Renal pelvis (tissue), 1 donor: ENCODE measurements at regions not wholly inside any gene's neighbourhood (a gene's known extent, or its start where the extent isn't known, plus 50 kb on each side); places are given as distances from the start of the nearest gene placed in this dataset.

Experiments
- DNase-seq: peaks from one replicate; pipeline ENCODE4 v3.0.0-alpha.2; 2013

DNA sequence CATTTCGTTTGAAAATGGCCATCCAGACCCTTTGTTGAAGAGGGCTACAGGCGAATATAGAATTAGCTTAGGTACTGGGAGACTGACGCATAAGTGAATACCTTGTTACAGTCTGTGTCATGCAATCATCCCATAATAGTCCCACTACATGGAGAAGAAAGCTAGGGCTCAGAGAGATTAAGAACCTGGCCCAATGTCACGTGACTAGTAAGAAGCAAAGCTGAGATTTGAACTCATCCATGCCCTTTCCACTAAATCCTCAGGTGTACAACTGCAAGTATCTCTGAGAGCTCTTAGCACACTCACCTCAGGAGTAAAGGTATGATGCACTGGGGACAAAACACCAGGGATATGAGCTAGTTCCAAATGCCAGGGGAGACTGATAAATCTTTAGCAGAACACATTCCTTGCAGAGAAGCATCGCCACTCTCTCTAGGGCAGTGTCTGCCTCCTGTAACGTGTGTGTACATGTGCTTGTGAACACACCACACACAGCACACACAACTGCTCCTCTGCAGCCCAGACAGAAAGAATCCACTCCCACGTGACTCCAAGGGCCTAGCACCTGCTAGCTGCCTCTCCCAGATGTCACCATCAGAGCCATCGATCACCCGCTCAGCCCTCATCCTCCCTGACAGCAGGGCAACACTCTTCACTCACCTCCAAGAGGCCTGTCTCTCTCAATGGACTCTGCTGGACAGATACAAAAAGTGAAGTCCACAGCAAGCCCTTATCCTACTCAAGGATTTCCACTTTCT, 402.8 kb downstream of the NXPE2 start:
- DNase-seq, result no peak

GRCh38 chr11:115081972-115082371, 403.6 kb downstream of the NXPE2 start:
- DNase-seq, result no peak

- DNase-seq, result no peak
Measured at GRCh38 chr11:115083144-115083806, 404.9 kb downstream of the NXPE2 start.

DNA sequence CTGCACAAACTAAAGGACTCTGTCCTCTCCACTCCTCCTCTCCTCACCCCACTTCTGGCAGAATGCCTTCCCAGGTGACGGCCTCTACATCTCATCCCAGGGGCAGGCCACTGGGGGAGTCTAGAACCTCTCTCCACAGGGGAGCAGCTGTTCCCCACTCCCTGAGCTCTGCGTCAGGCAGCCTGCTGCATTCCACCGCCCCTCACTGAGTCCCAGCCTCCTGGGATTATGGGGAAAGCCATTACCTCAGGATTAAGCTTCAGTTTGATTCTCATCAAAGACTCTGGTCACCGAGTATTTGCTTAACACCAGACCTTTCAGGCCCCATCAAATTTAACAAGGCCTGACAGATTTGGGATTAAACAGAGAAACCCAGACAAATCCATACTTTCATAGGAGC, 405.9 kb downstream of the NXPE2 start:
- no peak for DNase-seq

- DNase-seq, result no peak
Measured at GRCh38 chr11:115085461-115086210, 407.3 kb downstream of the NXPE2 start.

DNA sequence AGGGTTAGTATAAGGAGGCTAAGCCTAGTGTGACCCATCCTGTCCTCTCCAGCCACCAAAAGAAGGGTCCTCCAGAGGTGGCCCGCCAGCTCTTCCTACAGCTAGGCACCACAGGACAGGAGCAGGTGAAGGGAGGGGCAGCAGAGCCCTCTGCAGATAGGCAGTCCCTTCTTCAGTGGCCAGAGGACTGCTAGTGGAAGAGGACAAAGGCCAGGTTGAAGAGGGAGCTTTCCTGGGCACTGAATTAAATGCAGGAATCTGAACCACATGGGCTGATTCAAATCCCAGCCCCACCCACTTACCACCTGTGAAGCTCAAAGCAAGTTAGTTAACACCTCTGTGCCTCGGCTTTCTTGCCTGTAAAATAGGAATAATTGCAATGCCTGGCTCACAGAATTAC, 409.5 kb downstream of the NXPE2 start:
- no peak for DNase-seq

DNA sequence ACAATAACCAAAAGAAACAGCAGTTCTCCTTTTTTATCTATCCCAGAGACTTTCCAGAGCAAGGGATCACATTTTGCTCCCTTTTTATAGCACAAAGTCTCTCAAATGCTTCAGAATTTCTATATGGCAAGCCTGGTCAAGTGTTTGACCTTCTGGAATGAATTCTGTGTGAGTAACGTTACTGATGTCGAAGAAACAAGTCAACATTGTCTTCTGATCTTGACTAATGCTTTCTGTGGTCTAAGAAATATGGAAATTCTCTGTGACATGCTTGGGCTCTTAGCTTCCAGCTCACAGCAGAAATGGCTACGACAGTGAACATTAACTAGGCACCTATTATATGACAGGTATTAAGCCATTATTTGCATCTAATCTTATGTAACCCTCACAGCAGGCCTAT, 411.7 kb downstream of the CADM1 start:
- DNase-seq, result no peak

GRCh38 chr11:115097796-115098408, 406.3 kb downstream of the CADM1 start:
- DNase-seq, result no peak

GRCh38 chr11:115100706-115101105, 403.5 kb downstream of the CADM1 start:
- no peak for DNase-seq

DNA sequence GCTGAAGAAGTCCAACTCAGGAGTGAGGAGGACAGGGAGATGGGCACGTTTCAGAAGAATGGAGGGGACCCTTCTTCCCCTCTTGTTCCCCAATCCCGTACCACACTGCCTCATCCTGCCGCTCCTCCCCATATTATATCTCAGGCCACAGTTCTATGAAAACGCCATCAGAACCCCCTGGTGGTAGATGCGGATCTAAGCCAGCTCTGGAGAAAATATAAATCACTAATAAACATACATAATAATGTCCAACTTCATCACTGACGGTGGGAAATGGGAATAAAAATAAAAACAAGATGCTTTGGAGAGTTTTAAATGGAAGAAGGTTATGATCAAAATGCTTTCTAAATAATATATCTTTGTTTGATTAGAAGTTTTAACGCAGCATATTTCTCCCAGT, 400.3 kb downstream of the CADM1 start:
- DNase-seq, result no peak

GRCh38 chr11:115104851-115105453, 399.3 kb downstream of the CADM1 start:
- DNase-seq, result no peak

- no peak for DNase-seq
Measured at GRCh38 chr11:115111066-115111465, 393.1 kb downstream of the CADM1 start.

GRCh38 chr11:115112754-115113153, 391.5 kb downstream of the CADM1 start:
- DNase-seq, result no peak

GRCh38 chr11:115117956-115118493, 386.2 kb downstream of the CADM1 start:
- DNase-seq, result no peak

GRCh38 chr11:115119146-115119545, 385.1 kb downstream of the CADM1 start:
- no peak for DNase-seq
